HCT116 (cell line): ENCODE measurements at regions not wholly inside any gene's neighbourhood (a gene's known extent, or its start where the extent isn't known, plus 50 kb on each side); places are given as distances from the start of the nearest gene placed in this dataset.

Source experiments
- ATAC-seq: fragments of 200-7000 bp; cut with Tn5 transposase; 2 replicates; pipeline ENCODE4 v1.9.1; 2020; ENCODE audit warnings: mild to moderate bottlenecking, moderate library complexity
- BruUV-seq: library from RNA; stranded (reverse); fragments of 400-500 nt; replicated peaks from 2 replicates; lab custom pipeline; 2021; lab: Mats Ljungman, UMichigan
- CTCF ChIA-PET: fragments of 300-600 bp; sonication (Branson Sonifier 250); formaldehyde crosslinking; loops from one replicate; lab custom pipeline; 2021; ENCODE audit warnings: antibody characterized with exemption; lab: Charles Lee
- POLR2A ChIA-PET: fragments of 300-600, 350-600 bp; sonication (Branson Sonifier 250); formaldehyde crosslinking; loops from one replicate; lab custom pipeline; 2021; ENCODE audit warnings: antibody characterized with exemption; lab: Charles Lee
- RAD21 ChIA-PET, 2 experiments: fragments of 300-600 bp; sonication (Branson Sonifier 250); formaldehyde crosslinking; loops; one replicate each; lab custom pipeline; 2023; ENCODE audit warnings: low total read pairs in 2 of 2; ENCODE audit not compliant: uncharacterized antibody in 2 of 2, unreplicated experiment in 2 of 2, low non-redundant PET in 1 of 2; lab: Charles Lee
- DNase-seq: peaks from one replicate; pipeline ENCODE4 v3.0.0-alpha.2; 2010; ENCODE audit warnings: low read depth, low spot score
- H2AFZ ChIP-seq: fragments of 200-600 bp; shearing (Covaris generic), sonication (generic); 2 replicates; pipeline ENCODE4 v1.6.1; 2017; ENCODE audit warnings: low read depth, mixed run types, mixed read lengths, antibody characterized with exemption, low read length; ENCODE audit not compliant: poor library complexity, severe bottlenecking
- H3K27ac ChIP-seq: 2 replicates; pipeline ENCODE4 v1.5.1; 2012; ENCODE audit warnings: low read depth, low read length
- H3K27me3 ChIP-seq: fragments of 200-600 bp; sonication (generic); 2 replicates; pipeline ENCODE4 v1.6.1; 2016; ENCODE audit warnings: mixed run types, low read length, mixed read lengths; ENCODE audit not compliant: insufficient read depth
- H3K36me3 ChIP-seq, 2 experiments: fragments of 200-500 bp in 1 of 2; fragments of 200-600 bp in 1 of 2; sonication (Bioruptor generic) in 1 of 2; sonication (generic) in 1 of 2; 2 replicates each; pipeline versions ENCODE4 v1.5.1 to v1.6.1; 2014 to 2016; ENCODE audit warnings: low read length in 2 of 2, inconsistent platforms in 1 of 2, mixed read lengths in 1 of 2, mixed run types in 1 of 2; ENCODE audit not compliant: insufficient read depth in 2 of 2, control insufficient read depth in 1 of 2
- H3K4me1 ChIP-seq, 2 experiments: fragments of 200-600 bp in 1 of 2; sonication (generic) in 1 of 2; 2 replicates each; pipeline versions ENCODE4 v1.5.1 to v1.6.1; 2012 to 2017; ENCODE audit warnings: low read length in 2 of 2, inconsistent platforms in 1 of 2, mild to moderate bottlenecking in 1 of 2, mixed read lengths in 1 of 2, mixed run types in 1 of 2, moderate library complexity in 1 of 2; ENCODE audit not compliant: insufficient read depth in 2 of 2, control insufficient read depth in 1 of 2
- H3K4me2 ChIP-seq: fragments of 200-600 bp; sonication (generic); 2 replicates; pipeline ENCODE4 v1.6.1; 2017; ENCODE audit warnings: mixed run types, low read length, mixed read lengths
- H3K4me3 ChIP-seq, 2 experiments: fragments of 200-600 bp in 1 of 2; sonication (generic) in 1 of 2; replicated peaks in 1 of 2; 2 replicates each; pipeline ENCODE4 v1.5.1; 2011 to 2016; ENCODE audit warnings: low read length in 2 of 2, control low read depth in 1 of 2, low read depth in 1 of 2, mild to moderate bottlenecking in 1 of 2, mixed read lengths in 1 of 2, mixed run types in 1 of 2
- H3K79me2 ChIP-seq: fragments of 200-600 bp; sonication (generic); 2 replicates; pipeline ENCODE4 v1.6.1; 2017; ENCODE audit warnings: mild to moderate bottlenecking, mixed run types, low read length, moderate library complexity, mixed read lengths; ENCODE audit not compliant: insufficient read depth
- H3K9ac ChIP-seq: fragments of 200-600 bp; sonication (generic); 2 replicates; pipeline ENCODE4 v1.6.1; 2016; ENCODE audit warnings: low read length, mixed read lengths
- H3K9me2 ChIP-seq: fragments of 200-600 bp; sonication (generic), shearing (Covaris generic); 2 replicates; pipeline ENCODE4 v1.6.1; 2017; ENCODE audit warnings: mixed run types, mild to moderate bottlenecking, moderate library complexity; ENCODE audit not compliant: insufficient read depth
- H3K9me3 ChIP-seq, 2 experiments: fragments of 200-500 bp in 1 of 2; fragments of 200-600 bp in 1 of 2; sonication (Bioruptor generic) in 1 of 2; sonication (generic) in 1 of 2; 2 replicates each; pipeline ENCODE4 v1.6.1; 2014 to 2017; ENCODE audit warnings: low read length in 2 of 2, mixed read lengths in 2 of 2, inconsistent platforms in 1 of 2, low read depth in 1 of 2, mild to moderate bottlenecking in 1 of 2, mixed run types in 1 of 2, moderate library complexity in 1 of 2; ENCODE audit not compliant: control insufficient read depth in 1 of 2, insufficient read depth in 1 of 2
- H4K20me1 ChIP-seq: fragments of 200-600 bp; sonication (generic), shearing (Covaris generic); 2 replicates; pipeline ENCODE4 v1.6.1; 2017; ENCODE audit warnings: mixed run types, mild to moderate bottlenecking, moderate library complexity; ENCODE audit not compliant: insufficient read depth
- CEBPB ChIP-seq: IDR thresholded peaks from 2 replicates; pipeline ENCODE4 v1.6.1; 2012; ENCODE audit warnings: low read depth
- EGR1 ChIP-seq: IDR thresholded peaks from 2 replicates; pipeline ENCODE4 v1.6.1; 2012; ENCODE audit warnings: low read depth
- EZH2phosphoT487 ChIP-seq: fragments of 200-600 bp; IDR thresholded peaks from 2 replicates; pipeline ENCODE4 v1.6.1; 2018; ENCODE audit warnings: antibody characterized with exemption, borderline replicate concordance
- FOSL1 ChIP-seq: IDR thresholded peaks from 2 replicates; pipeline ENCODE4 v1.6.1; 2012; ENCODE audit warnings: low read depth
- JUND ChIP-seq: IDR thresholded peaks from 2 replicates; pipeline ENCODE4 v1.6.1; 2012
- POLR2A ChIP-seq: IDR thresholded peaks from 2 replicates; pipeline ENCODE4 v1.7.0; 2011; ENCODE audit warnings: borderline replicate concordance; ENCODE audit not compliant: insufficient read depth, insufficient read length; ENCODE audit errors: extremely low read depth
- POLR2AphosphoS5 ChIP-seq: IDR thresholded peaks from 2 replicates; pipeline ENCODE4 v1.6.1; 2011; ENCODE audit warnings: mild to moderate bottlenecking, low read depth, low read length, moderate library complexity
- YY1 ChIP-seq: IDR thresholded peaks from 2 replicates; pipeline ENCODE4 v1.6.1; 2011; ENCODE audit warnings: low read length, low read depth, moderate library complexity, mild to moderate bottlenecking; ENCODE audit not compliant: insufficient replicate concordance; ENCODE audit errors: extremely low read depth
- ZFX ChIP-seq: fragments of 450-650 bp; IDR thresholded peaks from 2 replicates; pipeline ENCODE4 v1.6.1; 2017
- ZNF274 ChIP-seq: fragments of 200-500 bp; sonication (Bioruptor generic); IDR thresholded peaks from 2 replicates; pipeline ENCODE4 v1.6.1; 2014; ENCODE audit warnings: mild to moderate bottlenecking, low read depth, low read length, inconsistent platforms
- intact Hi-C: fragments of 100-400 bp; cut with micrococcal nuclease; formaldehyde crosslinking; loops from 2 replicates; pipeline ENCODE4 v1.10.0; 2022
- TF ChIP-seq, protein P1 (sequence below): IDR thresholded peaks from 2 replicates; pipeline ENCODE4 v1.6.1; 2012; ENCODE audit warnings: low read depth

- RAD21 ChIA-PET: no interaction called here
- no peaks in the 10 kb centered on the region for H4K20me1 ChIP-seq
- no peaks in the 10 kb centered on the region for H3K9me3 ChIP-seq
- H3K4me1 ChIP-seq: no peaks in the 10 kb centered on the region
- ATAC-seq (no peak), DNase-seq (no peak)
- no peak overlapping the region for H3K4me2 ChIP-seq
- H2AFZ ChIP-seq: peak overlapping the region; percentile 70
- TF ChIP-seq EZH2phosphoT487 (no peak), FOSL1 (no peak), ZFX (no peak), EGR1 (no peak), POLR2A (no peak), YY1 (no peak), JUND (no peak), CEBPB (no peak), POLR2AphosphoS5 (no peak), ZNF274 (no peak)
- TF ChIP-seq, protein P1, sequence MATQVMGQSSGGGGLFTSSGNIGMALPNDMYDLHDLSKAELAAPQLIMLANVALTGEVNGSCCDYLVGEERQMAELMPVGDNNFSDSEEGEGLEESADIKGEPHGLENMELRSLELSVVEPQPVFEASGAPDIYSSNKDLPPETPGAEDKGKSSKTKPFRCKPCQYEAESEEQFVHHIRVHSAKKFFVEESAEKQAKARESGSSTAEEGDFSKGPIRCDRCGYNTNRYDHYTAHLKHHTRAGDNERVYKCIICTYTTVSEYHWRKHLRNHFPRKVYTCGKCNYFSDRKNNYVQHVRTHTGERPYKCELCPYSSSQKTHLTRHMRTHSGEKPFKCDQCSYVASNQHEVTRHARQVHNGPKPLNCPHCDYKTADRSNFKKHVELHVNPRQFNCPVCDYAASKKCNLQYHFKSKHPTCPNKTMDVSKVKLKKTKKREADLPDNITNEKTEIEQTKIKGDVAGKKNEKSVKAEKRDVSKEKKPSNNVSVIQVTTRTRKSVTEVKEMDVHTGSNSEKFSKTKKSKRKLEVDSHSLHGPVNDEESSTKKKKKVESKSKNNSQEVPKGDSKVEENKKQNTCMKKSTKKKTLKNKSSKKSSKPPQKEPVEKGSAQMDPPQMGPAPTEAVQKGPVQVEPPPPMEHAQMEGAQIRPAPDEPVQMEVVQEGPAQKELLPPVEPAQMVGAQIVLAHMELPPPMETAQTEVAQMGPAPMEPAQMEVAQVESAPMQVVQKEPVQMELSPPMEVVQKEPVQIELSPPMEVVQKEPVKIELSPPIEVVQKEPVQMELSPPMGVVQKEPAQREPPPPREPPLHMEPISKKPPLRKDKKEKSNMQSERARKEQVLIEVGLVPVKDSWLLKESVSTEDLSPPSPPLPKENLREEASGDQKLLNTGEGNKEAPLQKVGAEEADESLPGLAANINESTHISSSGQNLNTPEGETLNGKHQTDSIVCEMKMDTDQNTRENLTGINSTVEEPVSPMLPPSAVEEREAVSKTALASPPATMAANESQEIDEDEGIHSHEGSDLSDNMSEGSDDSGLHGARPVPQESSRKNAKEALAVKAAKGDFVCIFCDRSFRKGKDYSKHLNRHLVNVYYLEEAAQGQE: no peak
- no peak overlapping the region for H3K9ac ChIP-seq
- H3K4me3 ChIP-seq: no peak overlapping the region
- no TSS peak for BruUV-seq
- no peaks in the 10 kb centered on the region for H3K27me3 ChIP-seq
- no peaks in the 10 kb centered on the region for H3K79me2 ChIP-seq
- no peaks in the 10 kb centered on the region for H3K9me2 ChIP-seq
- H3K36me3 ChIP-seq: no peaks in the 10 kb centered on the region
- CTCF ChIA-PET: no interaction called here
- POLR2A ChIA-PET: no interaction called here
- H3K27ac ChIP-seq: no peak overlapping the region
- intact Hi-C loops: no loop called here
These were observed 171.0 kb upstream of the SEMA3E start for GRCh38 chr7:83819911-83820310.
